Neural cell (in vitro differentiated cells): ENCODE measurements at regions not wholly inside any gene's neighbourhood (a gene's known extent, or its start where the extent isn't known, plus 50 kb on each side); places are given as distances from the start of the nearest gene placed in this dataset.
A peak's percentile ranks its signal among the peaks of the same experiment; 100 is the strongest.

Source experiments
- EP300 ChIP-seq: fragments of 450-650 bp; conservative IDR thresholded peaks from 2 replicates; pipeline ENCODE4 v1.6.1; 2014; ENCODE audit warnings: antibody characterized with exemption, mild to moderate bottlenecking, moderate library complexity; ENCODE audit not compliant: poor library complexity, severe bottlenecking
- EZH2 ChIP-seq: fragments of 200-600, 300-800 bp; shearing (Covaris generic), sonication (generic); IDR thresholded peaks from 2 replicates; pipeline ENCODE4 v1.6.1; 2014; ENCODE audit warnings: antibody characterized with exemption, low read length, borderline replicate concordance, mild to moderate bottlenecking; ENCODE audit not compliant: insufficient read depth, poor library complexity, severe bottlenecking
- MXI1 ChIP-seq: fragments of 450-650 bp; conservative IDR thresholded peaks from 2 replicates; pipeline ENCODE4 v1.6.1; 2014; ENCODE audit warnings: antibody characterized with exemption, mild to moderate bottlenecking; ENCODE audit not compliant: poor library complexity, severe bottlenecking
- POLR2AphosphoS5 ChIP-seq: IDR thresholded peaks from 2 replicates; pipeline ENCODE4 v1.6.1; 2012
- RAD21 ChIP-seq: fragments of 450-650 bp; conservative IDR thresholded peaks from 2 replicates; pipeline ENCODE4 v1.6.1; 2014; ENCODE audit warnings: antibody characterized with exemption, mild to moderate bottlenecking, moderate library complexity
- REST ChIP-seq: IDR thresholded peaks from 2 replicates; pipeline ENCODE4 v1.6.1; 2012; ENCODE audit warnings: borderline replicate concordance
- SMC3 ChIP-seq: fragments of 450-650 bp; conservative IDR thresholded peaks from 2 replicates; pipeline ENCODE4 v1.6.1; 2014; ENCODE audit warnings: antibody characterized with exemption, mild to moderate bottlenecking, moderate library complexity; ENCODE audit not compliant: poor library complexity
- TAF1 ChIP-seq: IDR thresholded peaks from 2 replicates; pipeline ENCODE4 v1.6.1; 2012; ENCODE audit warnings: low read depth
- TF ChIP-seq, protein P1 (sequence below): fragments of 450-650 bp; IDR thresholded peaks from 2 replicates; pipeline ENCODE4 v1.5.1; 2014; ENCODE audit warnings: antibody characterized with exemption, mild to moderate bottlenecking, moderate library complexity; ENCODE audit not compliant: poor library complexity, severe bottlenecking

DNA sequence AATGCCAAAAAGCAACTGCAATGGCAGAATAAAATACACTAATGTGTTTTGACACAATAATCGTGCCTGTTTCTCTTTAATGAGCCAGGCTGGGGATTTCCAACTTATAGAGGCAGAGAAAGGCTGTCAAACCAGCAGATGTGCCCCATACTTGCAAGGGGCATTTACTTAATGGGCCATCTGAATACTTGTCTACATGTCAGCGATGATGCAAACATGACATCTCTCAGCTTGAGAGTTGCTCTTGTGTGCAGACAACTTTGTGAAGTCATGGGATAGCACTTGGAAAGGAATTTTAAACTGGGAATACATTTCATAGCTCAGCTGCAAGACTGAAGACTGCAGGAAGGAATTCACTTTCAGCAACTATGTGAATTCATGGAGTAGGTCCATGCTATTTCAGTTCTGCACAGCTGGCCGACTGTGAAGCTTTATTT, 127.4 kb upstream of the ADAMTS9 start:
- TF ChIP-seq, protein P1, sequence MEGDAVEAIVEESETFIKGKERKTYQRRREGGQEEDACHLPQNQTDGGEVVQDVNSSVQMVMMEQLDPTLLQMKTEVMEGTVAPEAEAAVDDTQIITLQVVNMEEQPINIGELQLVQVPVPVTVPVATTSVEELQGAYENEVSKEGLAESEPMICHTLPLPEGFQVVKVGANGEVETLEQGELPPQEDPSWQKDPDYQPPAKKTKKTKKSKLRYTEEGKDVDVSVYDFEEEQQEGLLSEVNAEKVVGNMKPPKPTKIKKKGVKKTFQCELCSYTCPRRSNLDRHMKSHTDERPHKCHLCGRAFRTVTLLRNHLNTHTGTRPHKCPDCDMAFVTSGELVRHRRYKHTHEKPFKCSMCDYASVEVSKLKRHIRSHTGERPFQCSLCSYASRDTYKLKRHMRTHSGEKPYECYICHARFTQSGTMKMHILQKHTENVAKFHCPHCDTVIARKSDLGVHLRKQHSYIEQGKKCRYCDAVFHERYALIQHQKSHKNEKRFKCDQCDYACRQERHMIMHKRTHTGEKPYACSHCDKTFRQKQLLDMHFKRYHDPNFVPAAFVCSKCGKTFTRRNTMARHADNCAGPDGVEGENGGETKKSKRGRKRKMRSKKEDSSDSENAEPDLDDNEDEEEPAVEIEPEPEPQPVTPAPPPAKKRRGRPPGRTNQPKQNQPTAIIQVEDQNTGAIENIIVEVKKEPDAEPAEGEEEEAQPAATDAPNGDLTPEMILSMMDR: peak; percentile 18
- TF ChIP-seq TAF1: no peak
- TF ChIP-seq EZH2: no peak
- peak; percentile 99 for TF ChIP-seq REST
- TF ChIP-seq SMC3: no peak
- peak; percentile 30 for TF ChIP-seq MXI1
- TF ChIP-seq POLR2AphosphoS5: peak; percentile 99
- peak; percentile 29 for TF ChIP-seq RAD21
- TF ChIP-seq EP300: peak; percentile 99
